IMR-90 (cell line): ENCODE measurements at regions not wholly inside any gene's neighbourhood (a gene's known extent, or its start where the extent isn't known, plus 50 kb on each side); places are given as distances from the start of the nearest gene placed in this dataset.

ENCODE experiments used
- ATAC-seq: fragments of 200-7000 bp; cut with Tn5 transposase; 2 replicates; pipeline ENCODE4 v1.9.1; 2020; ENCODE audit warnings: low read depth, mild to moderate bottlenecking, moderate library complexity
- BruUV-seq: library from RNA; stranded (reverse); fragments of 400-500 nt; replicated peaks from 2 replicates; lab custom pipeline; 2021; lab: Mats Ljungman, UMichigan
- CTCF ChIA-PET: fragments of 300-600 bp; formaldehyde crosslinking; extraction: SDS; loops from one replicate; lab custom pipeline; 2021; ENCODE audit warnings: antibody characterized with exemption; lab: Yijun Ruan, JAX
- POLR2A ChIA-PET: fragments of 300-600 bp; sonication (Branson Sonifier 250); formaldehyde crosslinking; loops from one replicate; lab custom pipeline; 2022; ENCODE audit warnings: antibody characterized with exemption; ENCODE audit not compliant: unreplicated experiment; lab: Charles Lee
- DNase-seq: peaks from one replicate; pipeline ENCODE4 v3.0.0; 2013
- H2AFZ ChIP-seq: replicated peaks from 2 replicates; pipeline ENCODE3; 2013; ENCODE audit warnings: low read length, mild to moderate bottlenecking; ENCODE audit not compliant: poor library complexity
- H2AK5ac ChIP-seq: 2 replicates; pipeline ENCODE4 v1.6.1; 2013; ENCODE audit warnings: low read depth, low read length, inconsistent platforms
- H2AK9ac ChIP-seq: replicated peaks from 2 replicates; pipeline ENCODE3; 2013; ENCODE audit warnings: mild to moderate bottlenecking, low read depth, low read length, moderate library complexity; ENCODE audit not compliant: poor library complexity
- H2BK120ac ChIP-seq: 2 replicates; pipeline ENCODE4 v1.6.1; 2013; ENCODE audit warnings: low read depth, low read length, inconsistent platforms
- H2BK15ac ChIP-seq: 3 replicates; pipeline ENCODE4 v1.6.1; 2013; ENCODE audit warnings: low read depth, low read length, inconsistent platforms
- H2BK20ac ChIP-seq: 2 replicates; pipeline ENCODE4 v1.6.1; 2013; ENCODE audit warnings: low read depth, mild to moderate bottlenecking, inconsistent platforms, low read length, moderate library complexity
- H2BK5ac ChIP-seq: 2 replicates; pipeline ENCODE4 v1.6.1; 2013; ENCODE audit warnings: mild to moderate bottlenecking, low read depth, low read length, inconsistent platforms; ENCODE audit not compliant: poor library complexity, severe bottlenecking
- H3K14ac ChIP-seq: replicated peaks from 2 replicates; pipeline ENCODE4 v1.6.1; 2013; ENCODE audit warnings: low read depth, low read length, inconsistent platforms
- H3K18ac ChIP-seq: 2 replicates; pipeline ENCODE4 v1.6.1; 2013; ENCODE audit warnings: low read depth, low read length, control low read depth
- H3K23ac ChIP-seq: 2 replicates; pipeline ENCODE4 v1.6.1; 2013; ENCODE audit warnings: low read depth, low read length, inconsistent platforms
- H3K27ac ChIP-seq: 2 replicates; pipeline ENCODE4 v1.5.1; 2013; ENCODE audit warnings: mild to moderate bottlenecking, control low read depth, low read length; ENCODE audit not compliant: insufficient read depth
- H3K27me3 ChIP-seq: 2 replicates; pipeline ENCODE4 v1.6.1; 2013; ENCODE audit warnings: low read length; ENCODE audit not compliant: control insufficient read depth, insufficient read depth
- H3K36me3 ChIP-seq: 2 replicates; pipeline ENCODE4 v1.6.1; 2013; ENCODE audit warnings: low read length, mixed read lengths; ENCODE audit not compliant: control insufficient read depth, insufficient read depth
- H3K4ac ChIP-seq: 2 replicates; pipeline ENCODE4 v1.6.1; 2013; ENCODE audit warnings: low read depth, low read length, inconsistent platforms
- H3K4me1 ChIP-seq: 2 replicates; pipeline ENCODE4 v1.6.1; 2013; ENCODE audit warnings: low read length, mixed read lengths; ENCODE audit not compliant: control insufficient read depth, insufficient read depth
- H3K4me2 ChIP-seq: 2 replicates; pipeline ENCODE4 v1.6.1; 2013; ENCODE audit warnings: low read depth, mild to moderate bottlenecking, control low read depth, low read length, moderate library complexity
- H3K4me3 ChIP-seq: 2 replicates; pipeline ENCODE4 v1.5.1; 2013; ENCODE audit warnings: low read depth, mild to moderate bottlenecking, control low read depth, low read length, moderate library complexity; ENCODE audit not compliant: insufficient read depth
- H3K56ac ChIP-seq: 2 replicates; pipeline ENCODE4 v1.6.1; 2013; ENCODE audit warnings: low read length, inconsistent platforms; ENCODE audit not compliant: insufficient read depth; ENCODE audit errors: extremely low read depth
- H3K79me1 ChIP-seq, 2 experiments: 2 replicates each; pipeline ENCODE4 v1.6.1; 2013; ENCODE audit warnings: low read length in 2 of 2, inconsistent platforms in 1 of 2, low read depth in 1 of 2
- H3K9ac ChIP-seq: 2 replicates; pipeline ENCODE4 v1.6.1; 2013; ENCODE audit warnings: low read depth, low read length, control low read depth
- H3K9me1 ChIP-seq: 2 replicates; pipeline ENCODE4 v1.6.1; 2013; ENCODE audit warnings: low read length, inconsistent platforms; ENCODE audit not compliant: insufficient read depth
- H3K9me3 ChIP-seq: 2 replicates; pipeline ENCODE4 v1.6.1; 2013; ENCODE audit warnings: low read length; ENCODE audit not compliant: control insufficient read depth, insufficient read depth
- H4K20me1 ChIP-seq: 2 replicates; pipeline ENCODE4 v1.6.1; 2013; ENCODE audit warnings: low read length, inconsistent platforms; ENCODE audit not compliant: insufficient read depth
- H4K5ac ChIP-seq: 2 replicates; pipeline ENCODE4 v1.6.1; 2013; ENCODE audit warnings: mild to moderate bottlenecking, low read depth, low read length, control low read depth
- H4K8ac ChIP-seq, 2 experiments: 2 replicates each; pipeline ENCODE4 v1.6.1; 2013; ENCODE audit warnings: low read depth in 2 of 2, low read length in 2 of 2, control low read depth in 1 of 2, inconsistent platforms in 1 of 2
- H4K91ac ChIP-seq: 2 replicates; pipeline ENCODE4 v1.6.1; 2013; ENCODE audit warnings: low read depth, low read length, inconsistent platforms; ENCODE audit not compliant: insufficient read depth
- BHLHE40 ChIP-seq: fragments of 150-350 bp; IDR thresholded peaks from 2 replicates; pipeline ENCODE4 v1.6.1; 2016; ENCODE audit warnings: mild to moderate bottlenecking, low read depth, low read length
- CEBPB ChIP-seq: IDR thresholded peaks from 2 replicates; pipeline ENCODE4 v1.6.1; 2012; ENCODE audit warnings: low read depth, low read length, improper control_type of control experiment
- CHD1 ChIP-seq: IDR thresholded peaks from 2 replicates; pipeline ENCODE4 v1.6.1; 2012; ENCODE audit warnings: low read depth, low read length, improper control_type of control experiment
- CTCF ChIP-seq: conservative IDR thresholded peaks from 2 replicates; pipeline ENCODE4 v1.5.1; 2012; ENCODE audit warnings: mild to moderate bottlenecking, low read depth, low read length, improper control_type of control experiment
- ELK1 ChIP-seq: fragments of 150-350 bp; IDR thresholded peaks from 2 replicates; pipeline ENCODE4 v1.6.1; 2016; ENCODE audit warnings: low read depth, mild to moderate bottlenecking, low read length, moderate library complexity, borderline replicate concordance
- FOS ChIP-seq: fragments of 150-350 bp; IDR thresholded peaks from 2 replicates; pipeline ENCODE4 v1.6.1; 2016; ENCODE audit warnings: low read depth, low read length
- MAFK ChIP-seq: IDR thresholded peaks from 2 replicates; pipeline ENCODE4 v1.6.1; 2012; ENCODE audit warnings: low read depth, low read length, improper control_type of control experiment
- MAZ ChIP-seq: IDR thresholded peaks from 2 replicates; pipeline ENCODE4 v1.6.1; 2012; ENCODE audit warnings: low read depth, mild to moderate bottlenecking, low read length, improper control_type of control experiment, moderate library complexity, borderline replicate concordance
- MXI1 ChIP-seq: IDR thresholded peaks from 2 replicates; pipeline ENCODE4 v1.6.1; 2012; ENCODE audit warnings: low read depth, mild to moderate bottlenecking, low read length, moderate library complexity, borderline replicate concordance
- NFE2L2 ChIP-seq: fragments of 150-350 bp; IDR thresholded peaks from 2 replicates; pipeline ENCODE4 v1.6.1; 2016; ENCODE audit warnings: low read depth, mild to moderate bottlenecking, low read length
- POLR2A ChIP-seq: IDR thresholded peaks from 2 replicates; pipeline ENCODE4 v1.6.1; 2012; ENCODE audit warnings: mild to moderate bottlenecking, low read depth, low read length
- RAD21 ChIP-seq: IDR thresholded peaks from 2 replicates; pipeline ENCODE4 v1.6.1; 2012; ENCODE audit warnings: low read length, improper control_type of control experiment
- RCOR1 ChIP-seq: IDR thresholded peaks from 2 replicates; pipeline ENCODE4 v1.6.1; 2012; ENCODE audit warnings: mild to moderate bottlenecking, low read length, improper control_type of control experiment; ENCODE audit not compliant: insufficient replicate concordance
- RFX5 ChIP-seq: IDR thresholded peaks from 2 replicates; pipeline ENCODE4 v1.8.0; 2012; ENCODE audit warnings: low read depth, mild to moderate bottlenecking, low read length, moderate library complexity
- SMC3 ChIP-seq: fragments of 150-350 bp; IDR thresholded peaks from 2 replicates; pipeline ENCODE4 v1.6.1; 2016; ENCODE audit warnings: low read depth, mild to moderate bottlenecking, antibody characterized with exemption, low read length, moderate library complexity
- WGBS, 2 experiments: methylation state at CpG; one replicate each; pipeline versions ENCODE4 v1.1.5 to v1.1.7; 2013; ENCODE audit warnings: missing lambda C conversion rate in 2 of 2; ENCODE audit not compliant: insufficient read length in 1 of 2; ENCODE audit errors: extremely low coverage in 2 of 2; 5-methylcytosine and 5-hydroxymethylcytosine counted together
- dilution Hi-C: fragments of 300-500 bp; cut with HindIII; formaldehyde crosslinking; loops from one replicate; pipeline ENCODE4 v1.14.3; 2018; ENCODE audit warnings: low sequenced_read_pairs; ENCODE audit not compliant: unreplicated experiment
- in situ Hi-C: fragments of 300-500 bp; cut with MboI; formaldehyde crosslinking; loops from 3 replicates; pipeline ENCODE4 v1.14.3; 2019; ENCODE audit warnings: low sequenced_read_pairs, inconsistent platforms, mixed read lengths
- intact Hi-C: fragments of 100-400 bp; cut with micrococcal nuclease; formaldehyde crosslinking; loops from 2 replicates; pipeline ENCODE4 v1.10.0; 2022
- TF ChIP-seq, protein P1 (sequence below): fragments of 150-350 bp; IDR thresholded peaks from 2 replicates; pipeline ENCODE4 v1.6.1; 2017; ENCODE audit warnings: mild to moderate bottlenecking, antibody characterized with exemption, low read length, low read depth

DNA sequence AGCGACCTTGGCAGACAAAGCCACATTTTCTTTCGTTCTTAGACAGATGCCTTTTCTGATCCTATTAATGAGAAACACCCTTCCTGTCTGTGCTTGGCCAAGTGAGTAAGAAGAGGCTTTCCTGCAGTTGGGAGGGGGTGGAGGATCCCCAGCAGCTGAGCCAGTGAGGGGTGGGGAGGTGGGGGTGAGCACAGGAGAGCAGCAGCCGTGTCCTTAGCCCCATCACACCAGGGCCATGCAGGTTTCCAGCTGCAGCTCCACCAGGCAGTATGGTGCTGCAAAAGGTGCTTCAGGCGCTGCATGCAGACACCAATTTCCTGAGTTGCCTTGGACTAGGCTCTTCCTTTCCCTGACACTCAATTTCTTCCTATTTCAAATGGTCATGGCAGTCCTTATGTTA lies 123.3 kb upstream of the SIX2 start:
- H2AFZ ChIP-seq = no peak overlapping the region
- H3K79me1 ChIP-seq = no peaks in the 10 kb centered on the region
- no peak for TF ChIP-seq NFE2L2
- TF ChIP-seq CEBPB = no peak
- TF ChIP-seq POLR2A = no peak
- TF ChIP-seq BHLHE40 = no peak
- TF ChIP-seq MXI1 = no peak
- no peak for TF ChIP-seq ELK1
- no peak for TF ChIP-seq SMC3
- TF ChIP-seq MAZ = no peak
- no peak for TF ChIP-seq RCOR1
- no peak for TF ChIP-seq MAFK
- TF ChIP-seq FOS = no peak
- TF ChIP-seq RAD21 = no peak
- TF ChIP-seq RFX5 = no peak
- TF ChIP-seq, protein P1, sequence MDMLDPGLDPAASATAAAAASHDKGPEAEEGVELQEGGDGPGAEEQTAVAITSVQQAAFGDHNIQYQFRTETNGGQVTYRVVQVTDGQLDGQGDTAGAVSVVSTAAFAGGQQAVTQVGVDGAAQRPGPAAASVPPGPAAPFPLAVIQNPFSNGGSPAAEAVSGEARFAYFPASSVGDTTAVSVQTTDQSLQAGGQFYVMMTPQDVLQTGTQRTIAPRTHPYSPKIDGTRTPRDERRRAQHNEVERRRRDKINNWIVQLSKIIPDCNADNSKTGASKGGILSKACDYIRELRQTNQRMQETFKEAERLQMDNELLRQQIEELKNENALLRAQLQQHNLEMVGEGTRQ = no peak
- TF ChIP-seq CHD1 = no peak
- TF ChIP-seq CTCF = no peak
- no peak overlapping the region for H2AK9ac ChIP-seq
- no peak for ATAC-seq
- H4K91ac ChIP-seq = no peak overlapping the region
- no peak overlapping the region for H2BK120ac ChIP-seq
- no peak overlapping the region for H2AK5ac ChIP-seq
- no peak overlapping the region for H3K4me2 ChIP-seq
- peaks cover 13% of the 10 kb centered on the region for H3K4me1 ChIP-seq
- peaks cover 8% of the 10 kb centered on the region; the same call in 1 of the 2 replicates for H3K9me1 ChIP-seq
- no peak overlapping the region for H2BK15ac ChIP-seq
- WGBS, 2 experiments = no CpG with 5 or more reads among the region's 4 CpGs
- BruUV-seq = no TSS peak
- no peak overlapping the region for H3K27ac ChIP-seq
- no peak overlapping the region for H3K14ac ChIP-seq
- no peak overlapping the region for H4K5ac ChIP-seq
- H3K4ac ChIP-seq = no peak overlapping the region
- dilution Hi-C loops (no loop called here), intact Hi-C loops (no loop called here), in situ Hi-C loops (no loop called here)
- H3K23ac ChIP-seq = no peak overlapping the region
- H3K56ac ChIP-seq = no peak overlapping the region
- no peak overlapping the region for H3K9ac ChIP-seq
- no peak overlapping the region for H2BK5ac ChIP-seq
- H4K8ac ChIP-seq = no peak overlapping the region
- H3K9me3 ChIP-seq = no peaks in the 10 kb centered on the region
- no peak overlapping the region for H3K18ac ChIP-seq
- ChIA-PET POLR2A (no interaction called here), CTCF (interaction anchor here (0.6 kb wide), 1 partner anchor 303 kb away, joined by 4 read pairs; no protein-coding TSS in a partner anchor)
- H2BK20ac ChIP-seq = no peak overlapping the region
- no peaks in the 10 kb centered on the region for H3K36me3 ChIP-seq
- no peak for DNase-seq
- no peak overlapping the region for H3K4me3 ChIP-seq
- no peaks in the 10 kb centered on the region for H4K20me1 ChIP-seq
- H3K27me3 ChIP-seq = peaks cover 12% of the 10 kb centered on the region
